HEK293T (cell line): ENCODE measurements at regions not wholly inside any gene's neighbourhood (a gene's known extent, or its start where the extent isn't known, plus 50 kb on each side); places are given as distances from the start of the nearest gene placed in this dataset.

Experiments
- CTCF ChIA-PET: fragments of 350-600 bp; formaldehyde crosslinking; extraction: SDS; loops from one replicate; lab custom pipeline; 2021; ENCODE audit warnings: antibody characterized with exemption, inconsistent platforms; lab: Yijun Ruan, JAX
- POLR2A ChIA-PET: fragments of 350-600 bp; formaldehyde crosslinking; extraction: SDS; loops from one replicate; lab custom pipeline; 2020; ENCODE audit warnings: antibody characterized with exemption, inconsistent platforms; lab: Yijun Ruan, JAX
- DNase-seq: peaks from one replicate; pipeline ENCODE4 v3.0.0; 2012; ENCODE audit warnings: mixed read lengths; ENCODE audit errors: extremely low spot score
- ARNT ChIP-seq: fragments of 450-650 bp; IDR thresholded peaks from 2 replicates; pipeline ENCODE4 v1.6.1; 2017; ENCODE audit warnings: mild to moderate bottlenecking
- BHLHE40 ChIP-seq: fragments of 450-650 bp; IDR thresholded peaks from 2 replicates; pipeline ENCODE4 v1.6.1; 2016; ENCODE audit warnings: mild to moderate bottlenecking, moderate library complexity, borderline replicate concordance
- CTBP1 ChIP-seq: fragments of 450-650 bp; IDR thresholded peaks from 2 replicates; pipeline ENCODE4 v1.6.1; 2016; ENCODE audit warnings: borderline replicate concordance
- ELF4 ChIP-seq: fragments of 450-650 bp; IDR thresholded peaks from 2 replicates; pipeline ENCODE4 v1.6.1; 2017; ENCODE audit warnings: antibody characterized with exemption
- FOXA1 ChIP-seq: fragments of 450-650 bp; IDR thresholded peaks from 2 replicates; pipeline ENCODE4 v1.6.1; 2016; ENCODE audit warnings: mild to moderate bottlenecking
- FOXK2 ChIP-seq: fragments of 450-650 bp; IDR thresholded peaks from 2 replicates; pipeline ENCODE4 v1.6.1; 2016; ENCODE audit warnings: mild to moderate bottlenecking
- FOXM1 ChIP-seq: fragments of 450-650 bp; IDR thresholded peaks from 2 replicates; pipeline ENCODE4 v1.6.1; 2017; ENCODE audit warnings: mild to moderate bottlenecking, borderline replicate concordance
- HDGF ChIP-seq: fragments of 450-650 bp; IDR thresholded peaks from 2 replicates; pipeline ENCODE4 v1.6.1; 2017; ENCODE audit warnings: antibody characterized with exemption, borderline replicate concordance
- L3MBTL2 ChIP-seq: fragments of 450-650 bp; conservative IDR thresholded peaks from 2 replicates; pipeline ENCODE4 v1.6.1; 2016; ENCODE audit warnings: mild to moderate bottlenecking
- LEF1 ChIP-seq: fragments of 450-650 bp; IDR thresholded peaks from 2 replicates; pipeline ENCODE4 v1.6.1; 2017; ENCODE audit warnings: mild to moderate bottlenecking, borderline replicate concordance
- NFRKB ChIP-seq: fragments of 450-650 bp; IDR thresholded peaks from 2 replicates; pipeline ENCODE4 v1.6.1; 2016; ENCODE audit warnings: mild to moderate bottlenecking, moderate library complexity
- PKNOX1 ChIP-seq: fragments of 450-650 bp; IDR thresholded peaks from 2 replicates; pipeline ENCODE4 v1.6.1; 2016
- SP1 ChIP-seq: fragments of 450-650 bp; IDR thresholded peaks from 2 replicates; pipeline ENCODE4 v1.6.1; 2017
- SUZ12 ChIP-seq: fragments of 450-650 bp; IDR thresholded peaks from 2 replicates; pipeline ENCODE4 v1.6.1; 2016; ENCODE audit warnings: mild to moderate bottlenecking
- TARDBP ChIP-seq: fragments of 450-650 bp; IDR thresholded peaks from 2 replicates; pipeline ENCODE4 v1.6.1; 2016
- ZNF384 ChIP-seq: fragments of 450-650 bp; IDR thresholded peaks from 2 replicates; pipeline ENCODE4 v1.6.1; 2016

- CTCF ChIA-PET = no interaction called here
- TF ChIP-seq SP1 = no peak
- TF ChIP-seq ARNT = no peak
- no peak for TF ChIP-seq FOXK2
- TF ChIP-seq ZNF384 = no peak
- TF ChIP-seq LEF1 = no peak
- POLR2A ChIA-PET = no interaction called here
- DNase-seq = no peak
Measured at GRCh38 chr4:171017593-171017992, 795.6 kb upstream of the GALNTL6 start.

DNA sequence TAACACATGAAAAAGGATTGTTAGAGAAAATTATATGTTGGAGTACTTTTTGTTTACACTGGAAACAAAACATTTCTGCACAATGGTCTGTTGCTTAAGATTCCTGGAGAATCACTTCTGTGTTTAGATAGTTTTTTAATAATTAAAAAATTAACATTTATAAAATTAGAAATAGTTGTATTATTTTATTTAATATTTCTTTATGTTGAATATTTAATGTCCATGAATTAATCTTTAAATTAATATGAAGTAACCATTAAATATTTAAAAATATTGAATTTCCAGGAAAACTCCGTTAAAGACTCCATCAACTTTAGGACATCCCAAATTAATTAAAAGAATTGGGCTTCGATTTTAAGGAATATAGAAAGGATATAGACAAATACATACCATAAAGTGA lies 797.1 kb upstream of the GALNTL6 start:
- CTCF ChIA-PET = no interaction called here
- no peak for TF ChIP-seq HDGF
- TF ChIP-seq L3MBTL2 = no peak
- no peak for TF ChIP-seq SUZ12
- TF ChIP-seq NFRKB = no peak
- no peak for TF ChIP-seq TARDBP
- TF ChIP-seq FOXM1 = no peak
- no peak for TF ChIP-seq BHLHE40
- TF ChIP-seq PKNOX1 = no peak
- TF ChIP-seq ZNF384 = no peak
- TF ChIP-seq FOXK2 = no peak
- TF ChIP-seq CTBP1 = no peak
- no peak for TF ChIP-seq FOXA1
- TF ChIP-seq LEF1 = no peak
- no peak for TF ChIP-seq SP1
- no peak for TF ChIP-seq ARNT
- TF ChIP-seq ELF4 = no peak
- no peak for DNase-seq
- POLR2A ChIA-PET = no interaction called here

DNA sequence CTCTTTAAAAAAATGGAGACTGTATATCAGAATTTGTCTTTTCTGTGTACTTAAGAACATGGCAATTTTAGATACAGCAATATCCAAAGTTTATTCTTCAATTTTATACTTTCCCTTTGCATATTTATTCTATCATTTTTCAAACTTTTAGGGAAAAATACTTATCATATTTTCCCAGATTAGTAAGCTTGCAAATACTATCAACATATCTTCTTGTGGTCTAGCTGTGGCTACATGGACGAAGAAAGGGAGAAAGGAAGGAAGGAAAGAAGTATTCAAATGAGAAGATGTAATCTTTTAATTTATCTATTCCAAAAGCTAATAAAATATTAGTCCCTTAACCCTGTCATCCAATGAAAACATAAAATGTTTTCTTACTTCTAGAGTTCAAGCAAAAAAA lies 797.8 kb upstream of the GALNTL6 start:
- CTCF ChIA-PET = no interaction called here
- POLR2A ChIA-PET = no interaction called here
- no peak for DNase-seq
- TF ChIP-seq SUZ12 = no peak
- TF ChIP-seq BHLHE40 = no peak
- TF ChIP-seq SP1 = no peak
- no peak for TF ChIP-seq FOXA1
- TF ChIP-seq TARDBP = no peak
- TF ChIP-seq CTBP1 = no peak
- TF ChIP-seq PKNOX1 = no peak
- no peak for TF ChIP-seq LEF1
- no peak for TF ChIP-seq ELF4
- TF ChIP-seq HDGF = no peak
- TF ChIP-seq ARNT = no peak
- no peak for TF ChIP-seq L3MBTL2
- no peak for TF ChIP-seq ZNF384

DNA sequence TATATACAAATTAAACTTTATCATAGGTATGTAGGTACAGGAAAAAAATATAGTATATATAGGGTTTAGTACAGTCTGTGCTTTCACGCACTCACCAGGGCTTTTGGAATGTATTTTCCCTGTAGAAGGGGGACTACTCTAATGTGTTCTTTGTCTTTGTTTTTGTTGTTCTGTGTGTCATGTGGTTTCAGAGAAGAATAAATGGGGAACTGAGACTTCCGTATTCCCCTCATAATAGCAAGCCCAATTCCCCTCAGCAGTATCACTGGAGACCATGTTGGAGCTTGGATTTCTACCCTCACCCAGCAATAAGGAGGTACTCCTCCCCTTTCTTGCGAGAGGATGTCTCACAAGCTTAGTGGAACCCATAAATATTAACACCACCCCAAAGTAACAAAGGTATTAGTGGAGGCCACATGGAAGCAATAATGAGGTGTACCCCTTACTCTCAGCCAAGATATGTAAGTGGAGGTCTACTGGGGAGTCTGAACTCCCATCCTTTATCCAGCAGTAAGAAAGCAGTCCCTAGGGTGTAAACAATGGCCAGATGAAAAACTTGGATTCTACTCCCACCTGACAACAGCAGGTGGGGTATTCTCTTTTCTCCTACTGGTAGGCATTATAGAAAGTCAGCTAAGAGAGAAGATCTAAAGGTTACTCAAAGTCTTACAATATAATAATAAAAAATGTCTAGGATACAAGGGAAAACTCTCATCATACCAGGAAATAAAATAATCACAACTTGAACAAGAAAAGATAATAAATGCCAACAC lies 805.4 kb upstream of the GALNTL6 start:
- no peak for TF ChIP-seq FOXA1
- no peak for TF ChIP-seq LEF1
- TF ChIP-seq FOXK2 = no peak
- TF ChIP-seq CTBP1 = no peak
- no peak for TF ChIP-seq ELF4
- TF ChIP-seq PKNOX1 = no peak
- TF ChIP-seq ZNF384 = no peak
- no peak for TF ChIP-seq ARNT
- no peak for TF ChIP-seq TARDBP
- TF ChIP-seq FOXM1 = no peak
- TF ChIP-seq L3MBTL2 = no peak
- no peak for DNase-seq
- ChIA-PET CTCF (no interaction called here), POLR2A (no interaction called here)

- CTCF ChIA-PET = no interaction called here
- TF ChIP-seq TARDBP = no peak
- no peak for TF ChIP-seq HDGF
- no peak for TF ChIP-seq FOXM1
- TF ChIP-seq ZNF384 = no peak
- no peak for TF ChIP-seq LEF1
- TF ChIP-seq ELF4 = no peak
- TF ChIP-seq NFRKB = no peak
- POLR2A ChIA-PET = no interaction called here
- DNase-seq = no peak
Measured at GRCh38 chr4:171002246-171002645, 811.0 kb upstream of the GALNTL6 start.

DNA sequence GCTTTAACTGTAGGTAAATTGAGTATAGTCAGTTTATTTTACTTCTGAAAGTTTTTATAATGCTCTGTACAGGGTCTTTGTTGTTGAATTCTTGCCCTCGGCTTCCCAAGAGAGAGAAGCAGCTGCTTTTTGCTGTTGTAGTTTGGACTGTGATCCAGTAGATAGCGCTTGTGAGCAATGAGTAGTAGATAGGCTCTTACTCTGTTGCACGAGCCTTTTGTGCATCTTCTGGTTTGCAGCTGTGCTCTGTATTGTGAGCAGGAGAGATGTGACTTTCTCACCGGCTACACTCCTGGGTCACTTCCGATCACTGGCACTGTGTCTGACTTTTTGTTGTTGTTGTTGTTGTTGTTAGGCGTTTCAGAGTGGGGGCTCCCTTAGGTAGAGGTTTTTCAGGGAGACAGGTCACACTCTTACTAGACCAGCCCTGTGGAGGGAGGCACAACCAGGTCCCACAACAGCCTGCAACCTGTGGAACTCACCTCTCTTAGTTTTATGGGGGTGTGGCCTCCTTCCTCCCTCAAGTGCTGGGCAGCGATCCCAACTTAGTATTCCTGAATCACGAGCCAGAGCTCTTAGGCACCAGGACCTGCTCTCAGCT lies 822.1 kb upstream of the GALNTL6 start:
- POLR2A ChIA-PET = no interaction called here
- DNase-seq = peak; percentile 42
- TF ChIP-seq ARNT (no peak), SUZ12 (no peak)
- CTCF ChIA-PET = interaction anchor here (0.5 to 1.2 kb wide), 8 partner anchors 12 to 1664 kb away, joined by 3 to 9 read pairs (median 4); no protein-coding TSS in a partner anchor
